ENCODE measurements at regions not wholly inside any gene's neighbourhood (a gene's known extent, or its start where the extent isn't known, plus 50 kb on each side); places are given as distances from the start of the nearest gene placed in this dataset.

- TF ChIP-seq RELA (CRISPR knock-in tag; IDR thresholded peaks at IDR 0.05; ENCODE audit: borderline replicate concordance) (no peak), ZMAT4 (CRISPR knock-in tag; IDR thresholded peaks at IDR 0.05) (no peak), ZNF138 (CRISPR knock-in tag; conservative IDR thresholded peaks at IDR 0.05) (no peak), ZBTB43 (CRISPR knock-in tag; IDR thresholded peaks at IDR 0.05) (no peak), IRF2 (CRISPR knock-in tag; IDR thresholded peaks at IDR 0.05; ENCODE audit: borderline replicate concordance, low read depth) (no peak), GTF2I (CRISPR knock-in tag; conservative IDR thresholded peaks at IDR 0.05) (no peak), FOXP1 (CRISPR knock-in tag; IDR thresholded peaks at IDR 0.05; ENCODE audit: borderline replicate concordance) (no peak), CREB1 (CRISPR knock-in tag; IDR thresholded peaks at IDR 0.05) (no peak), NFATC4 (CRISPR knock-in tag; IDR thresholded peaks at IDR 0.05) (no peak), SMAD4 (CRISPR knock-in tag; IDR thresholded peaks at IDR 0.05) (no peak), CTCF (IDR thresholded peaks at IDR 0.05) (no peak), ZNF425 (CRISPR knock-in tag; conservative IDR thresholded peaks at IDR 0.05) (no peak), NR1H2 (CRISPR knock-in tag; IDR thresholded peaks at IDR 0.05) (no peak), ARID4B (CRISPR knock-in tag; IDR thresholded peaks at IDR 0.05; ENCODE audit: borderline replicate concordance) (no peak), FOXK1 (CRISPR knock-in tag; IDR thresholded peaks at IDR 0.05) (no peak), CREM (CRISPR knock-in tag; IDR thresholded peaks at IDR 0.05) (no peak)
- TF ChIP-seq, protein P1, sequence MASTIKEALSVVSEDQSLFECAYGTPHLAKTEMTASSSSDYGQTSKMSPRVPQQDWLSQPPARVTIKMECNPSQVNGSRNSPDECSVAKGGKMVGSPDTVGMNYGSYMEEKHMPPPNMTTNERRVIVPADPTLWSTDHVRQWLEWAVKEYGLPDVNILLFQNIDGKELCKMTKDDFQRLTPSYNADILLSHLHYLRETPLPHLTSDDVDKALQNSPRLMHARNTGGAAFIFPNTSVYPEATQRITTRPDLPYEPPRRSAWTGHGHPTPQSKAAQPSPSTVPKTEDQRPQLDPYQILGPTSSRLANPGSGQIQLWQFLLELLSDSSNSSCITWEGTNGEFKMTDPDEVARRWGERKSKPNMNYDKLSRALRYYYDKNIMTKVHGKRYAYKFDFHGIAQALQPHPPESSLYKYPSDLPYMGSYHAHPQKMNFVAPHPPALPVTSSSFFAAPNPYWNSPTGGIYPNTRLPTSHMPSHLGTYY (CRISPR knock-in tag; IDR thresholded peaks at IDR 0.05): no peak
- TF ChIP-seq, protein P2, sequence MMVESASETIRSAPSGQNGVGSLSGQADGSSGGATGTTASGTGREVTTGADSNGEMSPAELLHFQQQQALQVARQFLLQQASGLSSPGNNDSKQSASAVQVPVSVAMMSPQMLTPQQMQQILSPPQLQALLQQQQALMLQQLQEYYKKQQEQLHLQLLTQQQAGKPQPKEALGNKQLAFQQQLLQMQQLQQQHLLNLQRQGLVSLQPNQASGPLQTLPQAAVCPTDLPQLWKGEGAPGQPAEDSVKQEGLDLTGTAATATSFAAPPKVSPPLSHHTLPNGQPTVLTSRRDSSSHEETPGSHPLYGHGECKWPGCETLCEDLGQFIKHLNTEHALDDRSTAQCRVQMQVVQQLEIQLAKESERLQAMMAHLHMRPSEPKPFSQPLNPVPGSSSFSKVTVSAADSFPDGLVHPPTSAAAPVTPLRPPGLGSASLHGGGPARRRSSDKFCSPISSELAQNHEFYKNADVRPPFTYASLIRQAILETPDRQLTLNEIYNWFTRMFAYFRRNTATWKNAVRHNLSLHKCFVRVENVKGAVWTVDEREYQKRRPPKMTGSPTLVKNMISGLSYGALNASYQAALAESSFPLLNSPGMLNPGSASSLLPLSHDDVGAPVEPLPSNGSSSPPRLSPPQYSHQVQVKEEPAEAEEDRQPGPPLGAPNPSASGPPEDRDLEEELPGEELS (CRISPR knock-in tag; IDR thresholded peaks at IDR 0.05): no peak
- TF ChIP-seq, protein P3, sequence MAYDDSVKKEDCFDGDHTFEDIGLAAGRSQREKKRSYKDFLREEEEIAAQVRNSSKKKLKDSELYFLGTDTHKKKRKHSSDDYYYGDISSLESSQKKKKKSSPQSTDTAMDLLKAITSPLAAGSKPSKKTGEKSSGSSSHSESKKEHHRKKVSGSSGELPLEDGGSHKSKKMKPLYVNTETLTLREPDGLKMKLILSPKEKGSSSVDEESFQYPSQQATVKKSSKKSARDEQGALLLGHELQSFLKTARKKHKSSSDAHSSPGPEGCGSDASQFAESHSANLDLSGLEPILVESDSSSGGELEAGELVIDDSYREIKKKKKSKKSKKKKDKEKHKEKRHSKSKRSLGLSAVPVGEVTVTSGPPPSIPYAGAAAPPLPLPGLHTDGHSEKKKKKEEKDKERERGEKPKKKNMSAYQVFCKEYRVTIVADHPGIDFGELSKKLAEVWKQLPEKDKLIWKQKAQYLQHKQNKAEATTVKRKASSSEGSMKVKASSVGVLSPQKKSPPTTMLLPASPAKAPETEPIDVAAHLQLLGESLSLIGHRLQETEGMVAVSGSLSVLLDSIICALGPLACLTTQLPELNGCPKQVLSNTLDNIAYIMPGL (CRISPR knock-in tag; IDR thresholded peaks at IDR 0.05): no peak
- TF ChIP-seq, protein P4, sequence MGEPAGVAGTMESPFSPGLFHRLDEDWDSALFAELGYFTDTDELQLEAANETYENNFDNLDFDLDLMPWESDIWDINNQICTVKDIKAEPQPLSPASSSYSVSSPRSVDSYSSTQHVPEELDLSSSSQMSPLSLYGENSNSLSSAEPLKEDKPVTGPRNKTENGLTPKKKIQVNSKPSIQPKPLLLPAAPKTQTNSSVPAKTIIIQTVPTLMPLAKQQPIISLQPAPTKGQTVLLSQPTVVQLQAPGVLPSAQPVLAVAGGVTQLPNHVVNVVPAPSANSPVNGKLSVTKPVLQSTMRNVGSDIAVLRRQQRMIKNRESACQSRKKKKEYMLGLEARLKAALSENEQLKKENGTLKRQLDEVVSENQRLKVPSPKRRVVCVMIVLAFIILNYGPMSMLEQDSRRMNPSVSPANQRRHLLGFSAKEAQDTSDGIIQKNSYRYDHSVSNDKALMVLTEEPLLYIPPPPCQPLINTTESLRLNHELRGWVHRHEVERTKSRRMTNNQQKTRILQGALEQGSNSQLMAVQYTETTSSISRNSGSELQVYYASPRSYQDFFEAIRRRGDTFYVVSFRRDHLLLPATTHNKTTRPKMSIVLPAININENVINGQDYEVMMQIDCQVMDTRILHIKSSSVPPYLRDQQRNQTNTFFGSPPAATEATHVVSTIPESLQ (CRISPR knock-in tag; IDR thresholded peaks at IDR 0.05): no peak
- POLR2A ChIA-PET: no interaction called here
- no peak for ATAC-seq
- Mint-ChIP-seq H3K4me3 (no peak overlapping the region), H3K36me3 (peaks cover 10% of the 10 kb centered on the region; the same call in 1 of the 2 replicates), H3K9me3 (peaks cover 87% of the 10 kb centered on the region), H3K27ac (no peak overlapping the region), H3K4me1 (no peaks in the 10 kb centered on the region), H3K27me3 (ENCODE audit: low read depth) (peaks cover 26% of the 10 kb centered on the region)
- no peak for DNase-seq (ENCODE audit: low spot score)
- CTCF ChIA-PET: no interaction called here
These were observed 155.9 kb upstream of the WDR1 start for GRCh38 chr4:10272511-10272910.

Measured in WTC11 (cell line).